Ishikawa (cell line): ENCODE measurements at regions not wholly inside any gene's neighbourhood (a gene's known extent, or its start where the extent isn't known, plus 50 kb on each side); places are given as distances from the start of the nearest gene placed in this dataset.

Source experiments
- CEBPB ChIP-seq: IDR thresholded peaks from 2 replicates; pipeline ENCODE4 v1.6.1; 2012
- CREB1 ChIP-seq: IDR thresholded peaks from 2 replicates; pipeline ENCODE4 v1.6.1; 2012; ENCODE audit warnings: low read depth
- EGR1 ChIP-seq: IDR thresholded peaks from 2 replicates; pipeline ENCODE4 v1.6.1; 2012
- FOXM1 ChIP-seq: IDR thresholded peaks from 2 replicates; pipeline ENCODE4 v1.6.1; 2012; ENCODE audit warnings: low read depth, borderline replicate concordance
- MAX ChIP-seq: IDR thresholded peaks from 2 replicates; pipeline ENCODE4 v1.6.1; 2012
- NFIC ChIP-seq: IDR thresholded peaks from 2 replicates; pipeline ENCODE4 v1.6.1; 2012
- RAD21 ChIP-seq: IDR thresholded peaks from 2 replicates; pipeline ENCODE4 v1.6.1; 2012; ENCODE audit warnings: low read depth
- REST ChIP-seq: IDR thresholded peaks from 2 replicates; pipeline ENCODE4 v1.6.1; 2012; ENCODE audit warnings: low read depth, mild to moderate bottlenecking
- TAF1 ChIP-seq: IDR thresholded peaks from 2 replicates; pipeline ENCODE4 v1.6.1; 2012; ENCODE audit warnings: low read depth, mild to moderate bottlenecking
- USF1 ChIP-seq: IDR thresholded peaks from 2 replicates; pipeline ENCODE4 v1.6.1; 2012
- YY1 ChIP-seq: IDR thresholded peaks from 2 replicates; pipeline ENCODE4 v1.6.1; 2012; ENCODE audit warnings: low read depth
- ZBTB7A ChIP-seq: IDR thresholded peaks from 2 replicates; pipeline ENCODE4 v1.6.1; 2012; ENCODE audit warnings: low read depth

- TF ChIP-seq REST = no peak
- no peak for TF ChIP-seq USF1
- TF ChIP-seq MAX = no peak
- no peak for TF ChIP-seq FOXM1
- TF ChIP-seq YY1 = no peak
- no peak for TF ChIP-seq CEBPB
- no peak for TF ChIP-seq TAF1
- TF ChIP-seq EGR1 = no peak
- TF ChIP-seq ZBTB7A = no peak
- no peak for TF ChIP-seq RAD21
- TF ChIP-seq NFIC = no peak
- TF ChIP-seq CREB1 = no peak
Observed at GRCh38 chr13:20311596-20311995, 79.5 kb upstream of the GJB6 start.
